H9 (cell line): ENCODE measurements at regions not wholly inside any gene's neighbourhood (a gene's known extent, or its start where the extent isn't known, plus 50 kb on each side); places are given as distances from the start of the nearest gene placed in this dataset.

Source experiments
- DNase-seq: peaks from one replicate; pipeline ENCODE4 v3.0.0-alpha.2; 2017
- H2AFZ ChIP-seq: one replicate; pipeline ENCODE4 v1.6.1; 2013; ENCODE audit warnings: mild to moderate bottlenecking, low read length, control low read depth, moderate library complexity
- H2AK5ac ChIP-seq: 2 replicates; pipeline ENCODE4 v1.6.1; 2013; ENCODE audit warnings: low read length, control low read depth, mixed read lengths; ENCODE audit not compliant: insufficient read length
- H2BK120ac ChIP-seq: one replicate; pipeline ENCODE4 v1.6.1; 2013; ENCODE audit warnings: low read depth, mild to moderate bottlenecking, low read length, control low read depth, inconsistent platforms; ENCODE audit not compliant: poor library complexity, severe bottlenecking
- H2BK12ac ChIP-seq: 2 replicates; pipeline ENCODE4 v1.6.1; 2013; ENCODE audit warnings: low read length, control low read depth, mixed read lengths, low read depth; ENCODE audit not compliant: insufficient read length
- H2BK15ac ChIP-seq: 2 replicates; pipeline ENCODE4 v1.6.1; 2013; ENCODE audit warnings: low read depth, low read length, control low read depth
- H2BK20ac ChIP-seq: one replicate; pipeline ENCODE4 v1.6.1; 2013; ENCODE audit warnings: low read depth, mild to moderate bottlenecking, low read length, control low read depth, inconsistent platforms; ENCODE audit not compliant: poor library complexity, severe bottlenecking
- H2BK5ac ChIP-seq: 2 replicates; pipeline ENCODE4 v1.6.1; 2013; ENCODE audit warnings: low read length, control low read depth, mixed read lengths; ENCODE audit not compliant: insufficient read length
- H3K14ac ChIP-seq: 2 replicates; pipeline ENCODE4 v1.6.1; 2013; ENCODE audit warnings: low read length, control low read depth; ENCODE audit not compliant: insufficient read depth
- H3K18ac ChIP-seq: 2 replicates; pipeline ENCODE4 v1.6.1; 2013; ENCODE audit warnings: low read depth, mild to moderate bottlenecking, mixed read lengths, low read length, control low read depth; ENCODE audit not compliant: insufficient read length
- H3K23ac ChIP-seq: 2 replicates; pipeline ENCODE4 v1.6.1; 2013; ENCODE audit warnings: low read length, control low read depth, mixed read lengths, low read depth; ENCODE audit not compliant: insufficient read length
- H3K23me2 ChIP-seq: 2 replicates; pipeline ENCODE4 v1.6.1; 2013; ENCODE audit warnings: low read depth, mild to moderate bottlenecking, mixed read lengths, low read length, control low read depth; ENCODE audit not compliant: insufficient read length, poor library complexity, severe bottlenecking
- H3K27ac ChIP-seq: 2 replicates; pipeline ENCODE4 v1.5.1; 2013; ENCODE audit warnings: low read length, control low read depth, mixed read lengths, low read depth; ENCODE audit not compliant: insufficient read length
- H3K27me3 ChIP-seq: 2 replicates; pipeline ENCODE4 v1.6.1; 2013; ENCODE audit warnings: low read length, control low read depth, inconsistent platforms; ENCODE audit not compliant: insufficient read depth
- H3K4ac ChIP-seq: 2 replicates; pipeline ENCODE4 v1.6.1; 2013; ENCODE audit warnings: low read depth, mild to moderate bottlenecking, control low read depth, inconsistent platforms, low read length, moderate library complexity
- H3K4me1 ChIP-seq: 2 replicates; pipeline ENCODE4 v1.6.1; 2013; ENCODE audit warnings: low read length, control low read depth, inconsistent platforms; ENCODE audit not compliant: insufficient read depth
- H3K4me2 ChIP-seq: 2 replicates; pipeline ENCODE4 v1.6.1; 2013; ENCODE audit warnings: low read length, control low read depth, mixed read lengths; ENCODE audit not compliant: insufficient read length, insufficient read depth
- H3K56ac ChIP-seq: 2 replicates; pipeline ENCODE4 v1.6.1; 2013; ENCODE audit warnings: low read depth, mild to moderate bottlenecking, mixed read lengths, low read length, control low read depth; ENCODE audit not compliant: insufficient read length
- H3K79me1 ChIP-seq: 2 replicates; pipeline ENCODE4 v1.6.1; 2013; ENCODE audit warnings: low read depth, mild to moderate bottlenecking, moderate library complexity, low read length, control low read depth, inconsistent platforms; ENCODE audit not compliant: insufficient read depth, poor library complexity, severe bottlenecking
- H3K79me2 ChIP-seq: 2 replicates; pipeline ENCODE4 v1.6.1; 2013; ENCODE audit warnings: low read length, control low read depth, inconsistent platforms; ENCODE audit not compliant: insufficient read depth
- H3K9ac ChIP-seq: 2 replicates; pipeline ENCODE4 v1.6.1; 2013; ENCODE audit warnings: low read length, control low read depth, mixed read lengths; ENCODE audit not compliant: insufficient read length; ENCODE audit errors: extremely low read depth
- H3K9me3 ChIP-seq: one replicate; pipeline ENCODE4 v1.6.1; 2013; ENCODE audit warnings: low read depth, low read length, inconsistent platforms; ENCODE audit not compliant: control insufficient read depth
- H3T11ph ChIP-seq: one replicate; pipeline ENCODE4 v1.6.1; 2013; ENCODE audit warnings: mild to moderate bottlenecking, low read length, control low read depth, inconsistent platforms
- H4K20me1 ChIP-seq: one replicate; pipeline ENCODE4 v1.6.1; 2013; ENCODE audit not compliant: control insufficient read depth, insufficient read length, insufficient read depth
- H4K5ac ChIP-seq: 2 replicates; pipeline ENCODE4 v1.6.1; 2013; ENCODE audit warnings: low read depth, mild to moderate bottlenecking, mixed read lengths, low read length, control low read depth; ENCODE audit not compliant: insufficient read length
- H4K8ac ChIP-seq: replicated peaks from 2 replicates; pipeline ENCODE4 v1.6.1; 2013; ENCODE audit warnings: low read length, control low read depth, mixed read lengths, low read depth; ENCODE audit not compliant: insufficient read length
- H4K91ac ChIP-seq: 2 replicates; pipeline ENCODE4 v1.6.1; 2013; ENCODE audit warnings: low read depth, mild to moderate bottlenecking, moderate library complexity, mixed read lengths, low read length, control low read depth; ENCODE audit not compliant: insufficient read length
- H3K27ac Mint-ChIP-seq, 3 experiments: 2 replicates in 2 of 3; 3 replicates in 1 of 3; pipeline ENCODE4 v1.8.0; 2020 to 2021; ENCODE audit warnings: mixed read lengths in 3 of 3, mild to moderate bottlenecking in 1 of 3, moderate library complexity in 1 of 3
- H3K27me3 Mint-ChIP-seq: 2 replicates; pipeline ENCODE4 v1.8.0; 2021; ENCODE audit warnings: low read depth, mild to moderate bottlenecking, moderate library complexity, mixed read lengths
- H3K36me3 Mint-ChIP-seq, 3 experiments: 2 replicates in 2 of 3; 3 replicates in 1 of 3; pipeline ENCODE4 v1.8.0; 2020 to 2021; ENCODE audit warnings: low read depth in 3 of 3, mixed read lengths in 3 of 3; ENCODE audit not compliant: insufficient read depth in 1 of 3
- H3K4me1 Mint-ChIP-seq, 2 experiments: 2 replicates each; pipeline ENCODE4 v1.8.0; 2020; ENCODE audit warnings: mixed read lengths in 2 of 2
- H3K4me3 Mint-ChIP-seq, 2 experiments: 2 replicates in 1 of 2; 3 replicates in 1 of 2; pipeline ENCODE4 v1.8.0; 2020 to 2021; ENCODE audit warnings: mild to moderate bottlenecking in 2 of 2, mixed read lengths in 2 of 2, moderate library complexity in 1 of 2
- H3K9me3 Mint-ChIP-seq, 2 experiments: 2 replicates in 1 of 2; 3 replicates in 1 of 2; pipeline ENCODE4 v1.8.0; 2020; ENCODE audit warnings: mild to moderate bottlenecking in 2 of 2, mixed read lengths in 2 of 2, moderate library complexity in 1 of 2
- WGBS: extraction: QIAGEN DNeasy Blood & Tissue Kit; methylation state at CpG from one replicate; pipeline ENCODE4 v1.1.7; 2013; ENCODE audit warnings: missing lambda C conversion rate, low lambda C conversion rate, mixed read lengths; ENCODE audit not compliant: insufficient read length; ENCODE audit errors: extremely low coverage; 5-methylcytosine and 5-hydroxymethylcytosine counted together
- TF ChIP-seq, protein P1 (sequence below): fragments of 200-600 bp; sonication (generic); conservative IDR thresholded peaks from 3 replicates; pipeline ENCODE4 v1.8.0; 2021; ENCODE audit warnings: antibody characterized with exemption, mild to moderate bottlenecking

DNA sequence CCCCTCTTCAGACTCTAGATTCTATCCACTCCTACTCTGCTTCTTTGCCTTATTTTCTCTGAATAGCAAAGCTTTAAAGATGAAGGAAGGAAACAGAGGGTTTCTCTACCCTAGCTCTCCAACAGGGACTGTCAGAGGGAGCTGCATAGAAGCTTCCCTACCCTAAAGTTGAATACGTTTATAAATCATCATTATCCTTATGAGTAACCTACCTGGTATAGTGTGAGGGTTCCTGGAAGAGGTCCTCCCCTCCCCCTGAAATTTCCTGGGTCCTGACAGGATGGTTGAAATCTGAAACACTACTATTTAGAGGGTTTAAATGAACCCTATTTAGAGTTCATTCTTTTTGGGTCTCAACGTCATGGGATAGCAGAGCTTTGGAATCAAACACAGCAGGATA lies 187.0 kb upstream of the RBPJ start:
- Mint-ChIP-seq H3K36me3 (peaks cover 0 to under 1% (median 0%) of the 10 kb centered on the region in 3 experiments; a peak in 1 of 7 replicates), H3K9me3 (peaks cover 0 to under 1% of the 10 kb centered on the region in 2 experiments; a peak in 3 of 5 replicates), H3K27me3 (no peaks in the 10 kb centered on the region; the same call in none of the 2 replicates), H3K27ac (no peak overlapping the region; a peak in 1 of 7 replicates), H3K4me3 (no peak overlapping the region), H3K4me1 (peaks cover 11 to 13% of the 10 kb centered on the region in 2 experiments; a peak in 3 of 4 replicates)
- TF ChIP-seq, protein P1, sequence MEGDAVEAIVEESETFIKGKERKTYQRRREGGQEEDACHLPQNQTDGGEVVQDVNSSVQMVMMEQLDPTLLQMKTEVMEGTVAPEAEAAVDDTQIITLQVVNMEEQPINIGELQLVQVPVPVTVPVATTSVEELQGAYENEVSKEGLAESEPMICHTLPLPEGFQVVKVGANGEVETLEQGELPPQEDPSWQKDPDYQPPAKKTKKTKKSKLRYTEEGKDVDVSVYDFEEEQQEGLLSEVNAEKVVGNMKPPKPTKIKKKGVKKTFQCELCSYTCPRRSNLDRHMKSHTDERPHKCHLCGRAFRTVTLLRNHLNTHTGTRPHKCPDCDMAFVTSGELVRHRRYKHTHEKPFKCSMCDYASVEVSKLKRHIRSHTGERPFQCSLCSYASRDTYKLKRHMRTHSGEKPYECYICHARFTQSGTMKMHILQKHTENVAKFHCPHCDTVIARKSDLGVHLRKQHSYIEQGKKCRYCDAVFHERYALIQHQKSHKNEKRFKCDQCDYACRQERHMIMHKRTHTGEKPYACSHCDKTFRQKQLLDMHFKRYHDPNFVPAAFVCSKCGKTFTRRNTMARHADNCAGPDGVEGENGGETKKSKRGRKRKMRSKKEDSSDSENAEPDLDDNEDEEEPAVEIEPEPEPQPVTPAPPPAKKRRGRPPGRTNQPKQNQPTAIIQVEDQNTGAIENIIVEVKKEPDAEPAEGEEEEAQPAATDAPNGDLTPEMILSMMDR, result no peak
- Histone ChIP-seq H3K14ac (no peak overlapping the region), H2BK5ac (no peak overlapping the region), H4K20me1 (no peaks in the 10 kb centered on the region), H4K5ac (no peak overlapping the region), H2BK20ac (no peak overlapping the region), H3K18ac (no peak overlapping the region), H3K23ac (no peak overlapping the region), H2AFZ (no peak overlapping the region), H3K27ac (no peak overlapping the region), H3K79me1 (no peaks in the 10 kb centered on the region), H2BK15ac (no peak overlapping the region), H3K23me2 (no peaks in the 10 kb centered on the region), H3T11ph (no peak overlapping the region), H2BK120ac (no peak overlapping the region), H3K4ac (no peak overlapping the region), H3K4me1 (no peaks in the 10 kb centered on the region), H4K8ac (no peak overlapping the region), H3K56ac (no peak overlapping the region), H3K79me2 (no peaks in the 10 kb centered on the region), H3K9me3 (no peaks in the 10 kb centered on the region), H3K4me2 (no peak overlapping the region), H2BK12ac (no peak overlapping the region), H3K9ac (no peak overlapping the region), H2AK5ac (no peak overlapping the region), H4K91ac (no peak overlapping the region), H3K27me3 (no peaks in the 10 kb centered on the region)
- DNase-seq, result no peak
- no CpG with 5 or more reads among the region's 2 CpGs for WGBS
